Transverse colon (tissue), 4 donors: ENCODE measurements at regions not wholly inside any gene's neighbourhood (a gene's known extent, or its start where the extent isn't known, plus 50 kb on each side); places are given as distances from the start of the nearest gene placed in this dataset.

Source experiments
- EP300 ChIP-seq: sonication (generic); formaldehyde crosslinking; IDR thresholded peaks from one replicate; pipeline ENCODE4 v1.6.1; 2017; ENCODE audit warnings: antibody characterized with exemption, low read depth
- POLR2A ChIP-seq: fragments of 450-650 bp; IDR thresholded peaks from one replicate; pipeline ENCODE4 v1.6.1; 2016; ENCODE audit warnings: antibody characterized with exemption, mild to moderate bottlenecking, moderate library complexity
- POLR2AphosphoS5 ChIP-seq, 3 donors: sonication (generic); formaldehyde crosslinking; IDR thresholded peaks; one replicate each; pipeline ENCODE4 v1.6.1; 2016; ENCODE audit warnings: antibody characterized with exemption in 3 of 3
- TF ChIP-seq, protein P1 (sequence below), 5 experiments: fragments of 200-600 bp in 3 of 5; fragments of 450-650 bp in 2 of 5; sonication (generic) in 3 of 5; IDR thresholded peaks; 1 replicate in 2 of 5; 2 replicates in 3 of 5; pipeline ENCODE4 v1.5.1; 2016 to 2017; ENCODE audit warnings: antibody characterized with exemption in 5 of 5, inconsistent platforms in 3 of 5, mild to moderate bottlenecking in 2 of 5, moderate library complexity in 1 of 5

DNA sequence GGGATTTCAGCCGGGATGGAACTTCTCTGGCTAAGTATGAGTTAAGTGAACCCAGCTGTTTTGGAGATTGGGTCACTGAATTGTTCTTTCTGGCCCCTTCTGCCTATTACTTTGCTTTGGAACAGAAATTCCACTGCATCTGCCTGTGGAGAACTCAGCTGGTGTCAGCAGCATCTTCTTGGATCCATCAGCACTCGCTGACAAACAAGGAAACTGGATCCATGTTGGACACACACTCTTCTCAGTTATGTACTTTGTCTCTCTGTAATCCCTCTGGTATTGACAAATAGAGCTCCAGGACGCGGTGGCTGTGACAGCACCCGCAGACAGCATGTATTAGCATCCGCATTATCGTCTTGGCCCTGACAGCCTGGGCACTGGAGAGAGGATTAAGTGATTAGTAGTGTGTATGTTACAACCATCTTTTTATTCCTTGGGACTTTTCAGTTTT lies 73.0 kb upstream of the BMPER start:
- no peak for TF ChIP-seq EP300
- TF ChIP-seq, protein P1, sequence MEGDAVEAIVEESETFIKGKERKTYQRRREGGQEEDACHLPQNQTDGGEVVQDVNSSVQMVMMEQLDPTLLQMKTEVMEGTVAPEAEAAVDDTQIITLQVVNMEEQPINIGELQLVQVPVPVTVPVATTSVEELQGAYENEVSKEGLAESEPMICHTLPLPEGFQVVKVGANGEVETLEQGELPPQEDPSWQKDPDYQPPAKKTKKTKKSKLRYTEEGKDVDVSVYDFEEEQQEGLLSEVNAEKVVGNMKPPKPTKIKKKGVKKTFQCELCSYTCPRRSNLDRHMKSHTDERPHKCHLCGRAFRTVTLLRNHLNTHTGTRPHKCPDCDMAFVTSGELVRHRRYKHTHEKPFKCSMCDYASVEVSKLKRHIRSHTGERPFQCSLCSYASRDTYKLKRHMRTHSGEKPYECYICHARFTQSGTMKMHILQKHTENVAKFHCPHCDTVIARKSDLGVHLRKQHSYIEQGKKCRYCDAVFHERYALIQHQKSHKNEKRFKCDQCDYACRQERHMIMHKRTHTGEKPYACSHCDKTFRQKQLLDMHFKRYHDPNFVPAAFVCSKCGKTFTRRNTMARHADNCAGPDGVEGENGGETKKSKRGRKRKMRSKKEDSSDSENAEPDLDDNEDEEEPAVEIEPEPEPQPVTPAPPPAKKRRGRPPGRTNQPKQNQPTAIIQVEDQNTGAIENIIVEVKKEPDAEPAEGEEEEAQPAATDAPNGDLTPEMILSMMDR (IDR thresholded peaks at IDR 0.05), result no peak
- TF ChIP-seq POLR2AphosphoS5 (IDR thresholded peaks at IDR 0.05), result no peak
- no peak for TF ChIP-seq POLR2A
